Transverse colon (tissue), 3 donors: ENCODE measurements at regions not wholly inside any gene's neighbourhood (a gene's known extent, or its start where the extent isn't known, plus 50 kb on each side); places are given as distances from the start of the nearest gene placed in this dataset.

Experiments used
- CTCF ChIP-seq, 5 experiments: fragments of 200-600 bp in 3 of 5; fragments of 450-650 bp in 2 of 5; sonication (generic) in 3 of 5; IDR thresholded peaks; 1 replicate in 2 of 5; 2 replicates in 3 of 5; pipeline ENCODE4 v1.5.1; 2016 to 2017; ENCODE audit warnings: antibody characterized with exemption in 5 of 5, inconsistent platforms in 3 of 5, mild to moderate bottlenecking in 2 of 5, moderate library complexity in 1 of 5
- POLR2A ChIP-seq: fragments of 450-650 bp; IDR thresholded peaks from one replicate; pipeline ENCODE4 v1.6.1; 2016; ENCODE audit warnings: antibody characterized with exemption, mild to moderate bottlenecking, moderate library complexity

GRCh38 chr2:107012714-107013306 is 126.8 kb upstream of the ST6GAL2 start:
- TF ChIP-seq POLR2A (no peak), CTCF (IDR thresholded peaks at IDR 0.05) (no peak)
